ENCODE measurements at regions not wholly inside any gene's neighbourhood (a gene's known extent, or its start where the extent isn't known, plus 50 kb on each side); places are given as distances from the start of the nearest gene placed in this dataset.

- ChIA-PET POLR2A (no interaction called here), CTCF (interaction anchor here (1.1 kb wide), 1 partner anchor 14 kb away, joined by 3 read pairs; no protein-coding TSS in a partner anchor)
- TF ChIP-seq CTCF (IDR thresholded peaks at IDR 0.05; ENCODE audit: control extremely low read depth, extremely low read depth, low read depth, missing control alignments), result no peak
- no peak for DNase-seq (ENCODE audit: extremely low spot score)
Observed at GRCh38 chr4:122100508-122100907, 51.6 kb upstream of the BLTP1 start.

- DNase-seq (ENCODE audit: extremely low spot score), result no peak
- TF ChIP-seq CTCF (IDR thresholded peaks at IDR 0.05; ENCODE audit: control extremely low read depth, extremely low read depth, low read depth, missing control alignments), result no peak
- CTCF ChIA-PET, result no interaction called here
- POLR2A ChIA-PET, result no interaction called here
Observed at GRCh38 chr4:122099896-122100295, 52.2 kb upstream of the BLTP1 start.

GRCh38 chr4:122091836-122092405, 60.2 kb upstream of the BLTP1 start:
- TF ChIP-seq CTCF (IDR thresholded peaks at IDR 0.05; ENCODE audit: control extremely low read depth, extremely low read depth, low read depth, missing control alignments), result no peak
- POLR2A ChIA-PET, result no interaction called here
- CTCF ChIA-PET, result interaction anchor here (1.4 kb wide), 1 partner anchor 10 kb away, joined by 4 read pairs; no protein-coding TSS in a partner anchor
- no peak for DNase-seq (ENCODE audit: extremely low spot score)

GRCh38 chr4:122091397-122091796, 60.7 kb upstream of the BLTP1 start:
- CTCF ChIA-PET, result interaction anchor here (0.7 to 1.4 kb wide), 2 partner anchors 11 to 39 kb away, joined by 3 to 4 read pairs; no protein-coding TSS in a partner anchor
- POLR2A ChIA-PET, result no interaction called here
- TF ChIP-seq CTCF (IDR thresholded peaks at IDR 0.05; ENCODE audit: control extremely low read depth, extremely low read depth, low read depth, missing control alignments), result no peak
- DNase-seq (ENCODE audit: extremely low spot score), result no peak

GRCh38 chr4:122090989-122091388, 61.1 kb upstream of the BLTP1 start:
- POLR2A ChIA-PET, result no interaction called here
- TF ChIP-seq CTCF (IDR thresholded peaks at IDR 0.05; ENCODE audit: control extremely low read depth, extremely low read depth, low read depth, missing control alignments), result no peak
- no peak for DNase-seq (ENCODE audit: extremely low spot score)
- CTCF ChIA-PET, result interaction anchor here (0.7 to 1.4 kb wide), 2 partner anchors 11 to 40 kb away, joined by 3 to 4 read pairs; no protein-coding TSS in a partner anchor

- DNase-seq (ENCODE audit: extremely low spot score), result no peak
- TF ChIP-seq CTCF (IDR thresholded peaks at IDR 0.05; ENCODE audit: control extremely low read depth, extremely low read depth, low read depth, missing control alignments), result no peak
- ChIA-PET POLR2A (no interaction called here), CTCF (interaction anchor here (0.9 to 1.5 kb wide), 2 partner anchors 14 to 20 kb away, joined by 3 to 4 read pairs; no protein-coding TSS in a partner anchor)
Observed at GRCh38 chr4:122086338-122087065, 65.6 kb upstream of the BLTP1 start.

Data from GM10248 (cell line).